HG02763 (cell line): ENCODE measurements at regions not wholly inside any gene's neighbourhood (a gene's known extent, or its start where the extent isn't known, plus 50 kb on each side); places are given as distances from the start of the nearest gene placed in this dataset.

Source experiments
- ATAC-seq: cut with Tn5 transposase; IDR thresholded peaks from one replicate; pipeline ENCODE4 v1.9.1; 2021; ENCODE audit warnings: mild to moderate bottlenecking, moderate library complexity; ENCODE audit not compliant: unreplicated experiment

- ATAC-seq: no peak
Observed at GRCh38 chr4:24637173-24637572, 52.8 kb upstream of the DHX15 start.

GRCh38 chr4:24638396-24638875 is 54.1 kb upstream of the DHX15 start:
- ATAC-seq: no peak

GRCh38 chr4:24639714-24640113 is 55.4 kb upstream of the DHX15 start:
- no peak for ATAC-seq

GRCh38 chr4:24640366-24640765 is 56.0 kb upstream of the DHX15 start:
- ATAC-seq: no peak

- no peak for ATAC-seq
Observed at GRCh38 chr4:24642981-24643547, 58.7 kb upstream of the DHX15 start.

- ATAC-seq: no peak
Observed at GRCh38 chr4:24643774-24644520, 59.6 kb upstream of the DHX15 start.

GRCh38 chr4:24644983-24645764 is 60.8 kb upstream of the DHX15 start:
- no peak for ATAC-seq

- no peak for ATAC-seq
Observed at GRCh38 chr4:24645765-24646550, 61.6 kb upstream of the DHX15 start.

- no peak for ATAC-seq
Observed at GRCh38 chr4:24646798-24647460, 62.6 kb upstream of the DHX15 start.

GRCh38 chr4:24650849-24651640 is 66.7 kb upstream of the DHX15 start:
- no peak for ATAC-seq

GRCh38 chr4:24655326-24655725 is 71.0 kb upstream of the DHX15 start:
- ATAC-seq: no peak

- ATAC-seq: no peak
Observed at GRCh38 chr4:24655971-24656370, 71.6 kb upstream of the DHX15 start.

GRCh38 chr4:24656906-24657305 is 72.6 kb upstream of the DHX15 start:
- ATAC-seq: no peak

- peak; percentile 97 for ATAC-seq
Observed at GRCh38 chr4:24657768-24658617, 73.6 kb upstream of the DHX15 start.

- no peak for ATAC-seq
Observed at GRCh38 chr4:24659241-24659961, 75.0 kb upstream of the DHX15 start.

GRCh38 chr4:24662056-24662455 is 77.7 kb upstream of the DHX15 start:
- no peak for ATAC-seq

- no peak for ATAC-seq
Observed at GRCh38 chr4:24662542-24662941, 78.2 kb upstream of the DHX15 start.

- ATAC-seq: no peak
Observed at GRCh38 chr4:24664956-24665355, 80.6 kb upstream of the DHX15 start.
